22Rv1 (cell line): ENCODE measurements at regions not wholly inside any gene's neighbourhood (a gene's known extent, or its start where the extent isn't known, plus 50 kb on each side); places are given as distances from the start of the nearest gene placed in this dataset.

Source experiments
- H3K27ac ChIP-seq: fragments of 450-650 bp; 2 replicates; pipeline ENCODE4 v1.5.1; 2017
- ZFX ChIP-seq: fragments of 450-650 bp; IDR thresholded peaks from 2 replicates; pipeline ENCODE4 v1.6.1; 2017; ENCODE audit warnings: antibody characterized with exemption, borderline replicate concordance
- TF ChIP-seq, protein P1 (sequence below): fragments of 450-650 bp; IDR thresholded peaks from 2 replicates; pipeline ENCODE4 v1.5.1; 2017; ENCODE audit warnings: mild to moderate bottlenecking

- TF ChIP-seq, protein P1, sequence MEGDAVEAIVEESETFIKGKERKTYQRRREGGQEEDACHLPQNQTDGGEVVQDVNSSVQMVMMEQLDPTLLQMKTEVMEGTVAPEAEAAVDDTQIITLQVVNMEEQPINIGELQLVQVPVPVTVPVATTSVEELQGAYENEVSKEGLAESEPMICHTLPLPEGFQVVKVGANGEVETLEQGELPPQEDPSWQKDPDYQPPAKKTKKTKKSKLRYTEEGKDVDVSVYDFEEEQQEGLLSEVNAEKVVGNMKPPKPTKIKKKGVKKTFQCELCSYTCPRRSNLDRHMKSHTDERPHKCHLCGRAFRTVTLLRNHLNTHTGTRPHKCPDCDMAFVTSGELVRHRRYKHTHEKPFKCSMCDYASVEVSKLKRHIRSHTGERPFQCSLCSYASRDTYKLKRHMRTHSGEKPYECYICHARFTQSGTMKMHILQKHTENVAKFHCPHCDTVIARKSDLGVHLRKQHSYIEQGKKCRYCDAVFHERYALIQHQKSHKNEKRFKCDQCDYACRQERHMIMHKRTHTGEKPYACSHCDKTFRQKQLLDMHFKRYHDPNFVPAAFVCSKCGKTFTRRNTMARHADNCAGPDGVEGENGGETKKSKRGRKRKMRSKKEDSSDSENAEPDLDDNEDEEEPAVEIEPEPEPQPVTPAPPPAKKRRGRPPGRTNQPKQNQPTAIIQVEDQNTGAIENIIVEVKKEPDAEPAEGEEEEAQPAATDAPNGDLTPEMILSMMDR = no peak
- TF ChIP-seq ZFX = no peak
- H3K27ac ChIP-seq = no peak overlapping the region
These were observed 107.3 kb upstream of the FGF3 start for GRCh38 chr11:69926376-69927050.

DNA sequence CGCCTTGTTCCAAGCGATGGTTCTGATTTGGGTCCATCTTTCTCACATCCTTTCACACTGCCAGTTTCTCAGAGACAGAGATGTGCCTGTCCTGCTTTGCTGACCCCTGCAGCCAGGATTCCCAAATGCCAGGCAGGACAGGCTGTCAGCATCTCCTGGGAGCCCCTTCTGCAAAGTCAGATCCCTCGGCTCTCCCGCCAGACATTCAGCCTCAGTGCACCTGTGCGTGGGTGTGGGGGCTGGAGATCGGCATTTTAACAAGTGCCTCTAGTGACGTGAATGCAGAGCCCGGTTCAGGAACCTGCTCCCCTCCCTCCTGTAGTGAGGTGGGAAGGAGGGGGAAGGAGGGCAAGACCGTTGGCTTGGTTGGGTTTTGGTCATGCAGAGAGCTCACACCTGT, 108.9 kb upstream of the FGF3 start:
- TF ChIP-seq, protein P1 = no peak
- H3K27ac ChIP-seq = no peak overlapping the region

- H3K27ac ChIP-seq = no peak overlapping the region
- TF ChIP-seq, protein P1 = no peak
- no peak for TF ChIP-seq ZFX
These were observed 109.8 kb upstream of the FGF3 start for GRCh38 chr11:69928975-69929374.

GRCh38 chr11:69930081-69931059, 111.2 kb upstream of the FGF3 start:
- H3K27ac ChIP-seq = no peak overlapping the region
- TF ChIP-seq, protein P1 = no peak
- no peak for TF ChIP-seq ZFX

- TF ChIP-seq, protein P1 = no peak
- TF ChIP-seq ZFX = no peak
- H3K27ac ChIP-seq = no peak overlapping the region
These were observed 112.1 kb upstream of the FGF3 start for GRCh38 chr11:69931060-69931910.

- H3K27ac ChIP-seq = no peak overlapping the region
- no peak for TF ChIP-seq ZFX
- TF ChIP-seq, protein P1 = no peak
These were observed 113.0 kb upstream of the FGF3 start for GRCh38 chr11:69931994-69932910.
